Esophagus muscularis mucosa (tissue), 4 donors: ENCODE measurements at regions not wholly inside any gene's neighbourhood (a gene's known extent, or its start where the extent isn't known, plus 50 kb on each side); places are given as distances from the start of the nearest gene placed in this dataset.

Experiments
- DNase-seq: peaks from one replicate; pipeline ENCODE4 v3.0.0-alpha.2; 2017; ENCODE audit errors: extremely low spot score
- H3K27ac ChIP-seq, 4 donors: fragments of 200-600 bp; sonication (generic); replicated peaks in 1 of 4; 1 replicate in 3 of 4; 2 replicates in 1 of 4; pipeline ENCODE4 v1.5.1; 2016 to 2019; ENCODE audit warnings: mild to moderate bottlenecking in 1 of 4
- H3K27me3 ChIP-seq, 4 donors: fragments of 200-600 bp; sonication (generic); one replicate each; pipeline versions ENCODE4 v1.5.1 to v1.6.0; 2016 to 2019
- H3K36me3 ChIP-seq, 4 donors: fragments of 200-600 bp; sonication (generic); one replicate each; pipeline ENCODE4 v1.5.1; 2016 to 2019
- H3K4me1 ChIP-seq, 4 donors: fragments of 200-600 bp; sonication (generic); one replicate each; pipeline ENCODE4 v1.5.1; 2016 to 2019
- H3K4me3 ChIP-seq, 4 donors: fragments of 200-600 bp; sonication (generic); 1 replicate in 2 of 4; 2 replicates in 2 of 4; pipeline ENCODE4 v1.5.1; 2016 to 2019; ENCODE audit warnings: mild to moderate bottlenecking in 4 of 4, moderate library complexity in 1 of 4
- H3K9me3 ChIP-seq, 4 donors: fragments of 200-600 bp; sonication (generic); 1 replicate in 3 of 4; 2 replicates in 1 of 4; pipeline ENCODE4 v1.5.1; 2016 to 2019
- EP300 ChIP-seq: sonication (generic); formaldehyde crosslinking; IDR thresholded peaks from one replicate; pipeline ENCODE4 v1.6.1; 2017; ENCODE audit warnings: antibody characterized with exemption
- POLR2A ChIP-seq: fragments of 450-650 bp; IDR thresholded peaks from one replicate; pipeline ENCODE4 v1.6.1; 2017; ENCODE audit warnings: antibody characterized with exemption, moderate library complexity, mild to moderate bottlenecking, low read depth
- POLR2AphosphoS5 ChIP-seq, 2 donors: sonication (generic); formaldehyde crosslinking; IDR thresholded peaks; one replicate each; pipeline ENCODE4 v1.6.1; 2017; ENCODE audit warnings: antibody characterized with exemption in 2 of 2
- WGBS: methylation state at CpG from one replicate; pipeline ENCODE4 v1.1.5; 2018; 5-methylcytosine and 5-hydroxymethylcytosine counted together
- intact Hi-C: fragments of 100-400 bp; cut with DNase I; formaldehyde crosslinking; loops from one replicate; pipeline ENCODE4 v1.15.1; 2023
- TF ChIP-seq, protein P1 (sequence below), 3 experiments: fragments of 200-600 bp in 2 of 3; fragments of 450-650 bp in 1 of 3; sonication (generic) in 2 of 3; IDR thresholded peaks; one replicate each; pipeline ENCODE4 v1.5.1; 2017 to 2019; ENCODE audit warnings: antibody characterized with exemption in 3 of 3, mild to moderate bottlenecking in 2 of 3, moderate library complexity in 1 of 3

- TF ChIP-seq POLR2A (no peak), POLR2AphosphoS5 (IDR thresholded peaks at IDR 0.05) (no peak), EP300 (no peak)
- TF ChIP-seq, protein P1, sequence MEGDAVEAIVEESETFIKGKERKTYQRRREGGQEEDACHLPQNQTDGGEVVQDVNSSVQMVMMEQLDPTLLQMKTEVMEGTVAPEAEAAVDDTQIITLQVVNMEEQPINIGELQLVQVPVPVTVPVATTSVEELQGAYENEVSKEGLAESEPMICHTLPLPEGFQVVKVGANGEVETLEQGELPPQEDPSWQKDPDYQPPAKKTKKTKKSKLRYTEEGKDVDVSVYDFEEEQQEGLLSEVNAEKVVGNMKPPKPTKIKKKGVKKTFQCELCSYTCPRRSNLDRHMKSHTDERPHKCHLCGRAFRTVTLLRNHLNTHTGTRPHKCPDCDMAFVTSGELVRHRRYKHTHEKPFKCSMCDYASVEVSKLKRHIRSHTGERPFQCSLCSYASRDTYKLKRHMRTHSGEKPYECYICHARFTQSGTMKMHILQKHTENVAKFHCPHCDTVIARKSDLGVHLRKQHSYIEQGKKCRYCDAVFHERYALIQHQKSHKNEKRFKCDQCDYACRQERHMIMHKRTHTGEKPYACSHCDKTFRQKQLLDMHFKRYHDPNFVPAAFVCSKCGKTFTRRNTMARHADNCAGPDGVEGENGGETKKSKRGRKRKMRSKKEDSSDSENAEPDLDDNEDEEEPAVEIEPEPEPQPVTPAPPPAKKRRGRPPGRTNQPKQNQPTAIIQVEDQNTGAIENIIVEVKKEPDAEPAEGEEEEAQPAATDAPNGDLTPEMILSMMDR (IDR thresholded peaks at IDR 0.05): no peak
- no peaks in the 10 kb centered on the region for H3K27me3 ChIP-seq
- no peaks in the 10 kb centered on the region for H3K4me1 ChIP-seq
- DNase-seq: no peak
- no peak overlapping the region for H3K4me3 ChIP-seq
- no peaks in the 10 kb centered on the region for H3K9me3 ChIP-seq
- intact Hi-C loops: no loop called here
- 81% methylated on average over 3 of the region's 3 CpGs for WGBS
- H3K27ac ChIP-seq: no peak overlapping the region
- no peaks in the 10 kb centered on the region for H3K36me3 ChIP-seq
Measured at GRCh38 chr5:92418341-92418740, 1035.2 kb upstream of the ARRDC3 start.

DNA sequence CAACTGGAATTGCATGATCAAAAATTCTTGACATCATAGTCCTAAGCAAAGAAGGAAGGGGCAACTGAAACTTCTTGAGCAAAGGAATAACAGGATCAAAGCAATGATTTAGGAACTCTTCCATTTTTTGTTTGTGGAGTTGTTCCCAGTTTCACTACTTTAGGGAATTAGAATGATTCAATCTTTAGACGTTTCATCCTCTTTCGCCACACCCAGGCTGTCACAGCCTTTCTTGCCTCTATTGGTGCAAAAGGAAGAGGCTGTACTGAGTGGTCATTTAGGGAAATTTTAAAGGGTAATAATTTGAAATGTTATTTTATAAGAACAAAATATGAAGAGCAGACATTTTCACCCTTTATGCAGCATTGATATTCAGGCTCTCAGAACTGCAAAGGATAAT lies 1026.0 kb upstream of the ARRDC3 start:
- 74% methylated on average over 2 of the region's 2 CpGs for WGBS

DNA sequence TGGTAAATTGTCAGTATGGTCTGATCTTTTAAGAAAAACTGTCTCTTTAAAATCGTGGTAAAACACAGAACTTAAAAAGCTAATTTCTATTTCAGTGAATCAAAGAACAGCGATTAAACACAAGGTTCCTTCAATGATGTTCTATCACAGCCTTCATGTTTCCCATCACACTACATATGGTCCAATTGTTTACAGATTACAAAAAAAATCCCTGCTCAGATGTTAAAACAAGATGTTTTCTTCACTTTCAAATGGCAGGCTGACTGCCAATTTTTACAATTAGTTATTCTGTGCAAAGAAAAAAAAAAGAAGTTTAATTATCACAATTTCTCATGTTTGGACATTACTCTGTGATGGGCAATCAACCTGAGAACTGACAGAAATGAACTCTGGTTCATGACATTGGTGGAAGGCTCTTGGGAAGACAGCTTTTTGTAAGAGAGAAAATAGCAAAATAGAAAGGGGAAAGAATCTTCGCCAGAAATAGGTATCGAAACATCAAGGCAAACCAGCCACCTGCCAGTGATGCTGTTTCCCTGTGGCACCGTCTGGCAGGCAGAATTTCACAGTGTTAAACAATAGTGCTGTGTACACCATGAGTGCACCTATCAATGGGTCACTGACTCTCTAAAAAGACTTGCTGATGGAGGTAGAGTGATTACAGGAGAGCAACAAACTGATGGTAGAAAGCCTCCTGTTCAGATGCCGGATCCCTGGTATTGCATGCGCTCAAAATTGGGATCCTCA lies 1020.0 kb upstream of the ARRDC3 start:
- 93% methylated on average over 7 of the region's 7 CpGs for whole genome bisulfite sequencing
- Histone ChIP-seq H3K4me3 (no peak overlapping the region), H3K27me3 (no peaks in the 10 kb centered on the region), H3K36me3 (no peaks in the 10 kb centered on the region), H3K4me1 (no peaks in the 10 kb centered on the region), H3K9me3 (no peaks in the 10 kb centered on the region), H3K27ac (no peak overlapping the region)
- intact Hi-C loops: no loop called here
- DNase-seq: no peak
- TF ChIP-seq, protein P1 (IDR thresholded peaks at IDR 0.05): no peak
- no peak for TF ChIP-seq EP300
- no peak for TF ChIP-seq POLR2AphosphoS5 (IDR thresholded peaks at IDR 0.05)
- no peak for TF ChIP-seq POLR2A

More for the DNA sequence above, 1026.0 kb upstream of the ARRDC3 start:
- H3K27ac ChIP-seq: no peak overlapping the region
- intact Hi-C loops: no loop called here
- DNase-seq: no peak
- H3K9me3 ChIP-seq: no peaks in the 10 kb centered on the region
- H3K4me1 ChIP-seq: no peaks in the 10 kb centered on the region
- no peak for TF ChIP-seq EP300
- TF ChIP-seq POLR2AphosphoS5 (IDR thresholded peaks at IDR 0.05): no peak
- TF ChIP-seq, protein P1 (IDR thresholded peaks at IDR 0.05): no peak
- no peak for TF ChIP-seq POLR2A
- no peaks in the 10 kb centered on the region for H3K27me3 ChIP-seq
- H3K4me3 ChIP-seq: no peak overlapping the region
- H3K36me3 ChIP-seq: no peaks in the 10 kb centered on the region

DNA sequence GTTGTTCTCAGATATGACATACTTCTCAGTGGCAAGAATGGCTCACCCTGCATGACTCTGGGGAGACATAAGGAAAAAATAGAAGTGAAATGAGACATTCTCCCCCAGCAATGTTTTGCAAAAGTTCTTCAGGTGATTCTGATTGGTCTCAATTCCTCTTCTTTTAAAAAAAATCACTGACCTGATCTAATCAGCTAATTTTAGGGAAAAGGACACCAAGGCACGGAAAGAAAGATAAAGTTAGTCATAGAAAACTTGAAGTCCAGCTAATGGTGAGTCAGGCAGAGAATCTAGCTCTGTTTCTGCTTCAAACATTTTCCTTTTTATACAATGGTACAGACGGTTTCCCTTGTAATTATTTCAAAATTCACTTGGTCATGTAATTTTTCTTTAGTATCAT lies 1018.9 kb upstream of the ARRDC3 start:
- WGBS: 71% methylated on average over 2 of the region's 2 CpGs
- intact Hi-C loops: no loop called here
- no peaks in the 10 kb centered on the region for H3K27me3 ChIP-seq
- no peaks in the 10 kb centered on the region for H3K36me3 ChIP-seq
- no peaks in the 10 kb centered on the region for H3K4me1 ChIP-seq
- no peak overlapping the region for H3K4me3 ChIP-seq
- H3K9me3 ChIP-seq: no peaks in the 10 kb centered on the region
- no peak for DNase-seq
- no peak for TF ChIP-seq EP300
- no peak for TF ChIP-seq POLR2AphosphoS5 (IDR thresholded peaks at IDR 0.05)
- TF ChIP-seq, protein P1 (IDR thresholded peaks at IDR 0.05): no peak
- TF ChIP-seq POLR2A: no peak
- no peak overlapping the region for H3K27ac ChIP-seq

DNA sequence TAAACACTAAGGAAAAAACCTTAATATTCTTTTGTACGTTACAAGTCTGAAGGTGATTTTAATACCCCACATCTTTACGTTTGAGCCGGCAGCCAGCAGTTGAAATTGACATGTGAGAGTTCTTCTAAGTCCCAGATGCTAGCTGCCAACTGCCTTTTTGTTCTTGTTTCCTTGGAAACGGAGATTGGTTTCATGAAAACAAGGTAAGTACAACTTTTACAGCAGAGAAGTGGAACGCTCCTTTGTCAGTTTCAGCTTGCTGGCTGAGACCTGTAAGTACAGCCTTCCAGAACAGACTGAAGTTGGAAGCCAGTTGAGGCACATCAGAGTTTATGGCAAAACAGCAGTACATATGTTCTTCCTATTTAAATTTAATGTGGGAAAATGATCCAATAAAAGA lies 1018.4 kb upstream of the ARRDC3 start:
- Histone ChIP-seq H3K4me3 (no peak overlapping the region), H3K27me3 (no peaks in the 10 kb centered on the region), H3K36me3 (no peaks in the 10 kb centered on the region), H3K4me1 (no peaks in the 10 kb centered on the region), H3K27ac (no peak overlapping the region), H3K9me3 (no peaks in the 10 kb centered on the region)
- WGBS: 55% methylated on average over 5 of the region's 5 CpGs
- intact Hi-C loops: no loop called here
- TF ChIP-seq, protein P1 (IDR thresholded peaks at IDR 0.05): no peak
- no peak for TF ChIP-seq POLR2AphosphoS5 (IDR thresholded peaks at IDR 0.05)
- DNase-seq: no peak
